NCI-H82 (cell line): ENCODE measurements at regions not wholly inside any gene's neighbourhood (a gene's known extent, or its start where the extent isn't known, plus 50 kb on each side); places are given as distances from the start of the nearest gene placed in this dataset.
"Not testable (repeated sequence)": the region's sequence is repeated elsewhere in the genome, so short reads cannot be mapped to it uniquely, and the experiment has no call there.

Experiments
- DNase-seq: peaks from one replicate; lab custom pipeline; 2025; lab: John Stamatoyannopoulos, UW

DNA sequence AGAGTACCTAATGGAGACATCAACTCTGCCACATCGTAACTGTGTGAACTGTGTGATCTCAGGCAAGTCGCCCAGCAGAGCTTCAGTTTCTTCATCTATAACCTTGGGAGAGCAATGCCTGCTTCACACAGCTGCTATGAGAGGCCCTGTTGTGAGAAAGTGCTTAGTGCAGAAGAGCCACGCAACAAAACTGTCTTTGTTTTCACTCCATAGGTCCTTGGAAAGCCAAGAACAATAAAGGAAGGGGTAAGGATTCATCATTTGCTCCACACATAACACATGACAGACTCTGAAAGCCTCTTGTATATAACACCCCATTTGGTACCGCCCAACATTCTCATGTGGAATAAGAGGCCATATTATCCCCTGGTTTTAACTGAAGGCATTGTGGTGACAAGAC is 231.9 kb upstream of the ISX start:
- DNase-seq = no peak

DNA sequence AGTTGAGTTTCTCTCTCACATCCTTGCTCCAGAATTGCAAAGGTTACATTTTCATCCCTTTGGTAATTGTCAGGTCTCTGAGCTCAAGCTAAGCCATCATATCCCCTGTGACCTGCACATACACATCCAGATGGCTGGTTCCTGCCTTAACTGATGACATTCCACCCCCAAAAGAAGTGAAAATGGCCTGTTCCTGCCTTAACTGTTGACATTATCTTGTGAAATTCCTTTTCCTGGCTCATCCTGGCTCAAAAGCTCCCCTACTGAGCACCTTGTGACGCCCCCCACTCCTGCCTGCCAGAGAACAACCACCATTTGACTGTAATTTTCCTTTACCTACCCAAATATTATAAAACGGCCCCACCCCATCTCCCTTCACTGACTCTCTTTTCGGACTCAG is 231.4 kb upstream of the ISX start:
- not testable (repeated sequence) for DNase-seq

GRCh38 chr22:34841331-34841771 is 224.6 kb upstream of the ISX start:
- peak; percentile 36 for DNase-seq

DNA sequence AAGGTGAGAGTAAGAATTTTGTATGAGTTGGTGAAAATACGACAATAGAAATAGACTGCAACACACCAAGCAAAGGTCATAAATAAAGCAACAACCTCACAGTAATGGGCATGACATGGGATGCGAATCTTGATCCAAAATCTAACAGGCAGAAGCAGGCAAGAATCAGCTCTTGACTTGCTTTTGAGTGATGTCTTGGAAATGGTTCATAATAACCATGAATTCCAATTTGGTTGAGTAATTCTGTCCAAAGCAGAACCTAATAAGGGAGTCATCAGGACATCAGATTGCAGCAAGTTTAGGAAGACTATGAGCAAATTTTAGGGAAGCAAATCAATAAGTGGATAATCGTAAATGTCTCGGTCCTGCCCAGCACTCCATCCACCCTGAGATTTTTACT is 224.0 kb upstream of the ISX start:
- DNase-seq = no peak

- peak; percentile 26 for DNase-seq
These were observed 223.3 kb upstream of the ISX start for GRCh38 chr22:34842630-34843029.

DNA sequence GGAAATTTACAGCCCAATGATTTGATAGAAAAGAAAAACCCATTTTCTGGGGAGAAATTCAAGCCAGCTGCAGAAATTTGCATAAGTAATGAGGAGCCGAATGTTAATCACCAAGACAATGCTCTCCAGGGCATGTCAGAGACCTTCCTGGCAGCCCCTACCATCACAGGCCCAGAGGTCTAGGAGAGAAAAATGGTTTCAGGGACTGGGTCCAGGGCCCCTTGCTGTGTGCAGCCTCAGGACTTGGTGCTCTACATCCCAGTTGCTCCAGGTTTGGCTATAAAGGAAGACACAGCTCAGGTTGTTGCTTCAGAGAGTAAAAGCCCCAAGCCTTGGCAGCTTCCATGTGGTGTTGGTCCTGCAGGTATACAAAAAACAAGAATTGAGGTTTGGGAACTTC is 222.2 kb upstream of the ISX start:
- DNase-seq = not testable (repeated sequence)

GRCh38 chr22:34845391-34845790 is 220.6 kb upstream of the ISX start:
- DNase-seq = no peak

DNA sequence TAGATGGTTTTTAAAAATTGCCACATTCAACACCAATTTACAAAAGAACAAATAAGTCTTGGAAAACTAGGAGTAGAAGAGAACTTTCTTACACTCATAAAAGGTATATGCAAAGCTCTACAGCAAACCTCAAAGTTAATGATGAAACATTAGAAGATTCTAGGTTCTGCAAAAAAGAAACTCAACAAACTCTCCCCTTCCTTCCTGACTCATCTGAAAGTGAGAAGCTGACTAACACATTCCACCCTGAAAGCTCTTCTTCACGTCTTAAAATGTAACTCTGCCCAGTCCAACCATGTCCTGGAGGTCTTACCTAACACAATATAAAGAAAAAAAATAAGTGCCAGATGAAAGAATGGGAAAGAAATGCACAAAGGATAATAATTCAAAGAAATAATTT is 218.9 kb upstream of the ISX start:
- DNase-seq = no peak

GRCh38 chr22:34849965-34850364 is 216.0 kb upstream of the ISX start:
- DNase-seq = no peak

DNA sequence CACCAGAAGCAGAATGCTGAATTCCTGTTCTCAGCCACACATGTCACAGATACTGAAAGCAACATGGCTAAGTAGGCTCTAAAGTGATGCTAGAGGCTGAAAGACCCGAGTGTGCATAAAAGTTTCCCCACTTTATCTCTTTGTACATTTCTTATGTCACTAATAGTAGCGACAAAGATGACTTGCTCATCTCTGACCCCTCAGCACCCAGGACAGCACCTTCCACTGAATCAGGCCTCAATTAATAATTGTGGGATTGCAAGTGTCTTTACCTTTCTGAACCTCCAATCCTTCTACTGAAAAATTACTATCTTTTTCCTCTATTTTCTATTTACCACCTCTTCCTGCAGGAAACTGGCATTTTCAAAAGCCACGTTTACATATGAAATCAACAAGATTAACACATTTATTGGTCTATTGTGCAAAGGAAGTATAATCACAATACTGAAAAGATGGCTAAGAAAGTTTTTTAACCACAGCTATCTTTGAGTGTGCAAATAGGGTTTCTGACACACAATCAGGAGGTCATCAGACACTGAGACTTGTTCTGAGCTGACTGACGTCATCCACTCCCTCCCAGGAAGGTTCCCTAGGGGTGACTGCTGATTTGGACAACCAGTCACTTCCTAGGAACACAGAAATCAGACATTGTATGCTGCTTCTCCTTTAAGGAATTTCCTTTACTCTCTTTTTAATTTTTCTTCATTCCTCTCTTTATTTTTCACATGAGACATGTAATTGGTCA is 213.9 kb upstream of the ISX start:
- no peak for DNase-seq

GRCh38 chr22:34855471-34855870 is 210.5 kb upstream of the ISX start:
- DNase-seq = no peak

DNA sequence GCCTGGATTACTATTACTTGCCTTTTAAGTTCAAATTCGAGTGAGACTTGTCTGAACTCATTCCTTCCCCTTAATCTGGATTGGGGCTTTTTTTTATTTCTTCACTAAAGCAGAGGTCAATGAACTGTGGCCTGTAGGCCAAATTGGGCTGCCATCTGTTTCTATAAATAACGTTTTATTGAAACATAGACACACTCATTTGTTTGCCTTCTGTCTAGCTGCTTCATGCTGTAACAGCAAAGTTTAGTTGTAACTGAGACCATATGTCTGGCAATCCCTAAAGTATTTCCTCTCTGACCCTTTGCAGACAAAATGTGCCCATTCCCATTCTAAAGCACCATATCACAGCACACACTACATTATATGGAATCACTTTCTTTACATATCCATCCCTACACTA is 207.9 kb upstream of the ISX start:
- DNase-seq = no peak

DNA sequence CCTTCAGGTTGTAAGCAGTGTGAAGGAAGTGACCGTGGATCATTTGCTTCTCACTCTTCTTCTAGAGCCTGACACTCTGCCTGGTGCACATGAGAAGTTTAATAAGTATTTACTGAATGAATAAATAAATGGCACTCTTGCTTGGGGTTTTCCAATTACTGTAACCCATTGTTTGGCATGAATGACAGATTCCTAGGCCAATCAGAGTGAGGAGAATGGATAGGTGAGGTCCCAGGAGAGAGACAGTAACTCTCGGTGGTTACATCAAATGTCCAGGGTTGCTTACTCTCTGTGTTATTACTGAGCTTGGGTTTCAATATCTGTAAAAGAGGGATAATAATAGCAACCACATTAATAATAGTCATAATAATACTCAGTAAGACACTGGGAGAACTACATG is 204.2 kb upstream of the ISX start:
- no peak for DNase-seq

DNA sequence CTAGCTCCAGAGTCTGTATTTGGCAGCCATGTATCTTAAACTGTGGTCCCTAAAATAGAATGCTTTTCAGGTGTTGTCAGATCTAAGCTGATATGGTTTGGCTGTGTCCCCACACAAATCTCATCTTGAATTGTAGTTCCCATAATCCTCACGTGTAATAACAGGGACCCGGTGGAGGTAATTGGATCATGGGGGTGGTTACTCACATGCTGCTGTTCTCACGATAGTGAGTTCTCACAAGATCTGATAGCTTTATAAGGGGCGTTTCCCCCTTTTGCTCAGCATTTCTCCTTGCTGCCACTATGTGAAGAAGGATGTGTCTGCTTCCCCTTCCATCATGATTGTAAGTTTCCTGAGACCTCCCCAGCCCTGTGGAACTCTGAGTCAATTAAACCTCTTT is 199.9 kb upstream of the ISX start:
- DNase-seq = peak; percentile 33

DNA sequence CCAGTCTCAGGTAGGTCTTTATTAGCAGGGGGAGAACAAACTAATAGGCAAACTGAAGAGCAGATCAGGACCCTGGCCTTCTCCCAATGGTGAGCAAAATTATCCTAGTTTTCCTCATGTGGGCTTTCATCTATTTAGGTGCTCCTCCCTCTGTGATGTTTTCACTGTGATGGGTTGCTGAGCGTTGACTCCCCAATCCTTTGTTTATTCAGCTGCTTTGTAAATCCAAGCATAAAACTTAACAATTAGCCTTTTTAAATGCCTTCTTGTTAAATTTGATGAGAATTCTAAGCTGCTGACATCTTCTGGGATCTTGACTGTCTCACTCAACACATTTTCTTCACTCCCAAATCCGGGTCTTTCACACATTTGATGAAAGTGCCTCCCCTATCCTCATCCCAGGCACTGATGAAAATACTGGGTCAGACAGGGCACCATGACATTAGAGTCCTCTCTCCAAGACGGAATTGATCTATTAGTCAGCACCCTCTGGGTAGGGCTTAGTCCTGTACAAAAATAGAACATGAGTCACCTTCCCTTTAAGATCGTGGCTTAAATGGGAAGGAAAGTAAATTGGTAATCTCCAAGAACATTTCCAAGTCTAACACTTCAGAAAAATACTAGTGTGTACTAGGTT is 199.3 kb upstream of the ISX start:
- DNase-seq = no peak

- no peak for DNase-seq
These were observed 188.5 kb upstream of the ISX start for GRCh38 chr22:34877506-34877905.

DNA sequence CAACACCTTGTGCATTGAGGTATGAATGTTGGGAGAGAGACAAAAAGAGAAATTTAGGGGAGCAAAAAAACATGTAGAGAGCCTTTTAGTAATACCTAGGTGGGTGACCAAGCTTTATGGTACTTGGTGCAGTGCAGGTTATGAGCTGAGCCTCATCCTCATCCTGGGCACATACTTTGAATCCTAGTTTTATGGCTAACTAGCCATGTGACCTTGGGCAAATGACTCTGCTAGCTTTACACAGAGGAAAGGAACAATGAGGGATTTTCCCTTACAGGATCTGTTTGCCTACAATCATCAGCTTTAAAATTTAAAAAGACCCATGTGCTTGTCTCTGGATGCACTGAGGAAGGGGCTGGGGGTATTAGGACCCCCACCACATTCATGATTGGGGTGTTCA is 187.8 kb upstream of the ISX start:
- no peak for DNase-seq

DNA sequence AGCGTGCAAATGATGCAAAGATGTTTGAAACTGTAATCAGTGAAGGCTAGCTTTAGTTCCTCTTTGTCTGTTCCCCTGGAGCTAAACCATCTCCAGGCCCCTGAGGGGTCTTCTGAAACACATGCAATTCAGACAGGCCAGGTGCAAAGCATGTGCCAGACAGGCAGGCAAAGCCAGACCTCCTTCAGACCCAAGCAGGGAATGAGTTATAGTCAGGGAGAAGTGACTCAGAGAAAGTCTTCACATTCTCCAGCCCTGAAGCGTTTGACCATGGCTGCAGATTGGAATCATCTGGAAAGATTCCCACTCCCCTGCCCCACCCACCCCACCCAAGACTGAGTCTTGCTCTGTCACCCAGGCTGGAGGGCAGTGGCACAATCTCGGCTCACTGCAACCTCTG is 187.0 kb upstream of the ISX start:
- no peak for DNase-seq

DNA sequence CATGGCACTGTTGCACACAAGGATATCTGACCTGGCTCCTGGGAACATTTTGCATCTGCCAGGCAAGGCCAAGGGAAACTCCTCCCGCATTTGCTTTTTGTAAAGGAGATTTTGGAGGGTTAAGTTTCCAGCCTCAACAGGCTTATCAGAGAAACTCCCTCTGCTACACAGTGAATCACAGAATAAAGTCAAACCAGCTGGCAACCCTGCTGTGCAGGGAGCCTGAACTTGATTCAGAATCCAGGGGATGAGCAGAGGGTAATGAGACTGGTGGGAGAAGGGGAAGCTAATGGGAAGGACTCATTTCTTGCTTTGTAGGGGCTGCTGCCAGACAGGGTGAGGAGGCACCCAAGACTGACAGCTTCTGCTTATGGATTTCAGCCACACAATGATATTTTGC is 185.3 kb upstream of the ISX start:
- DNase-seq = peak; percentile 64

GRCh38 chr22:34881453-34881852 is 184.5 kb upstream of the ISX start:
- no peak for DNase-seq

DNA sequence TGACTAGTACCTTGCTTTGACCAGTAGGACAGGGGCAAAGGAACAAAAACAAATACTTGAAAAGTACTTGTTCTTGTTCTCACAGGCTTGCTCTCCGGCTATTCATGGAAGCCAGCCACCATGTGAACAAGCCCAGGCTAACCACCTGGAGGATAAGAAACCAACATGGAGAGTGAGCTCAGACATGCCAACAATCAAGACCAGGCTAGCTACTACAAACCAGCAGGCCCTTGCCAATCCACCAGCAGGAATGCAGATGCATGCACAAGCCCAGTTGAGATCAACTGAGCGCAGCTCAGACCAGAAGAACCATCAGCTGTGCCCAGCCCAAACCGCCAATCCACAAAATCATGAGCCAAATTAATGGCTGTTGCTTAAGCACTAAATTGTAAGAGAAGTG is 180.1 kb upstream of the ISX start:
- no peak for DNase-seq

DNA sequence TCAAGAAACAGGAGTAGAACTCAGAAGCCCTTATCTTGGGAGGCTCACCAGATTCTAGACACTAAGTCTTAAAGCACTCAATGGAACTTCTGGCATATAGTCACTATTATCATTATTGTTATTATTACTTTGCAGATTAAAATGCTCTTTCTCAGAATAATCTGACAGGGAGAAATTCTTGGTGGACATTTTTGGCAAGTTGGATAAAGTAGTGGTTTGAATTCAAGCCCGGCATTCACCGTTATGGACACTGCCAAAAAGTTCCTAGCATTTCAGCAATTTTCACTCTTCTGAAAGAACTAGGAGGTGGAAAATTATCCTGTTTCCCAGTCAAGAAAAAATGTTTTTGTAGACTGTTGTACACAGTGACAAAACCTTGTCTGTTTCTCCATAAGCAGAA is 179.6 kb upstream of the ISX start:
- no peak for DNase-seq

GRCh38 chr22:34886812-34887211 is 179.1 kb upstream of the ISX start:
- DNase-seq = peak; percentile 77

- no peak for DNase-seq
These were observed 168.8 kb upstream of the ISX start for GRCh38 chr22:34897126-34897525.
